Tongue (tissue), 1 donor: ENCODE measurements at regions not wholly inside any gene's neighbourhood (a gene's known extent, or its start where the extent isn't known, plus 50 kb on each side); places are given as distances from the start of the nearest gene placed in this dataset.

Experiments used
- DNase-seq: peaks from one replicate; pipeline ENCODE4 v3.0.0-alpha.2; 2015

GRCh38 chr20:61023612-61024011 lies 228.4 kb upstream of the CDH4 start:
- DNase-seq = no peak

GRCh38 chr20:61024390-61024789 lies 227.7 kb upstream of the CDH4 start:
- no peak for DNase-seq

GRCh38 chr20:61025536-61025935 lies 226.5 kb upstream of the CDH4 start:
- no peak for DNase-seq

- DNase-seq = no peak
Measured at GRCh38 chr20:61026173-61026572, 225.9 kb upstream of the CDH4 start.

- DNase-seq = no peak
Measured at GRCh38 chr20:61026731-61027130, 225.3 kb upstream of the CDH4 start.

GRCh38 chr20:61027218-61027617 lies 224.8 kb upstream of the CDH4 start:
- peak; percentile 35 for DNase-seq

GRCh38 chr20:61030130-61030529 lies 221.9 kb upstream of the CDH4 start:
- DNase-seq = no peak

- DNase-seq = no peak
Measured at GRCh38 chr20:61031101-61031830, 220.8 kb upstream of the CDH4 start.

- DNase-seq = no peak
Measured at GRCh38 chr20:61037498-61037897, 214.6 kb upstream of the CDH4 start.

- DNase-seq = no peak
Measured at GRCh38 chr20:61041481-61041880, 210.6 kb upstream of the CDH4 start.

- DNase-seq = no peak
Measured at GRCh38 chr20:61042506-61043385, 209.3 kb upstream of the CDH4 start.

- no peak for DNase-seq
Measured at GRCh38 chr20:61043681-61044080, 208.4 kb upstream of the CDH4 start.

GRCh38 chr20:61044499-61044898 lies 207.6 kb upstream of the CDH4 start:
- DNase-seq = no peak

- no peak for DNase-seq
Measured at GRCh38 chr20:61045091-61045490, 207.0 kb upstream of the CDH4 start.

- DNase-seq = no peak
Measured at GRCh38 chr20:61045876-61046585, 206.0 kb upstream of the CDH4 start.

GRCh38 chr20:61046721-61047351 lies 205.2 kb upstream of the CDH4 start:
- DNase-seq = no peak

- DNase-seq = no peak
Measured at GRCh38 chr20:61047515-61047914, 204.5 kb upstream of the CDH4 start.

GRCh38 chr20:61048302-61048701 lies 203.8 kb upstream of the CDH4 start:
- no peak for DNase-seq

GRCh38 chr20:61049684-61050083 lies 202.4 kb upstream of the CDH4 start:
- peak; percentile 41 for DNase-seq

GRCh38 chr20:61050336-61050890 lies 201.6 kb upstream of the CDH4 start:
- no peak for DNase-seq

GRCh38 chr20:61052195-61052750 lies 199.8 kb upstream of the CDH4 start:
- DNase-seq = peak; percentile 10
